ENCODE measurements at regions not wholly inside any gene's neighbourhood (a gene's known extent, or its start where the extent isn't known, plus 50 kb on each side); places are given as distances from the start of the nearest gene placed in this dataset.

DNA sequence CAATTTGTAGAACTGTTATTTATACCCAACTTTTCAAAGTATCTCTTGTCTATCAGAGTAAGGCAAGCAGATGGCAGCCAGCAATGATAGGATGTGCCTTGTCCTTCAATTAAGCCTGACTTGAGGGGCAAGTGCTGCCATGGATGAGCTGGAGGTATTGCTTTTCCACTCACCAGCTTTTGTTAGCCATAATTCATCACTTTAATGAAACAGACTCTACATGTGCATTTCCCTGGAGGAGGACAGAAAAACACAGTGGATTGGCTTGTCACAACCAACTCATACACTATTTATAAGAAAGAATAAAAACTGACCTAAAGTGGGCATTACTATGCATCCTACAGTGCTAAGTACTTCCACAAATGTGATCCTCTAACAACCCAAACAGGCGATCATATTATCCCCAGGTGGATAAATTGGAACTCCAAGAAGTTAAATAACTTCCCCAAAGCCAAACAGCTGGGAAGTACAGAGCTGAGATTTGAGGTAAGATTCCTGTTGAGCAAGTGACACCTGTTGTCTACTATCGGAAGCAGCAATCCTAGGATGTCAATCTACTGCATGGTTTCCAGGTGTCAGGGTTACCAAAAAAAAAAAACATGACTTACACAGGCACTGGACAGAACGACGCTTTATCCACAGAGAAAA, 73.9 kb upstream of the NRSN1 start:
- no peak overlapping the region for H3K4me2 ChIP-seq (ENCODE audit: low read length)
- H3K79me2 ChIP-seq (replicated peaks; ENCODE audit: insufficient read depth, low read length) = no peaks in the 10 kb centered on the region
- no peak overlapping the region for H3K9ac ChIP-seq (ENCODE audit: low read length)
- no peak overlapping the region for H2AFZ ChIP-seq (ENCODE audit: low read depth, low read length)
- no peaks in the 10 kb centered on the region for H3K9me2 ChIP-seq (ENCODE audit: insufficient read depth, low read length)
- peak overlapping the region; percentile 50 for H3K27ac ChIP-seq (ENCODE audit: low read length)
- no peaks in the 10 kb centered on the region for H3K36me3 ChIP-seq (ENCODE audit: insufficient read depth, low read length)
- TF ChIP-seq, protein P1, sequence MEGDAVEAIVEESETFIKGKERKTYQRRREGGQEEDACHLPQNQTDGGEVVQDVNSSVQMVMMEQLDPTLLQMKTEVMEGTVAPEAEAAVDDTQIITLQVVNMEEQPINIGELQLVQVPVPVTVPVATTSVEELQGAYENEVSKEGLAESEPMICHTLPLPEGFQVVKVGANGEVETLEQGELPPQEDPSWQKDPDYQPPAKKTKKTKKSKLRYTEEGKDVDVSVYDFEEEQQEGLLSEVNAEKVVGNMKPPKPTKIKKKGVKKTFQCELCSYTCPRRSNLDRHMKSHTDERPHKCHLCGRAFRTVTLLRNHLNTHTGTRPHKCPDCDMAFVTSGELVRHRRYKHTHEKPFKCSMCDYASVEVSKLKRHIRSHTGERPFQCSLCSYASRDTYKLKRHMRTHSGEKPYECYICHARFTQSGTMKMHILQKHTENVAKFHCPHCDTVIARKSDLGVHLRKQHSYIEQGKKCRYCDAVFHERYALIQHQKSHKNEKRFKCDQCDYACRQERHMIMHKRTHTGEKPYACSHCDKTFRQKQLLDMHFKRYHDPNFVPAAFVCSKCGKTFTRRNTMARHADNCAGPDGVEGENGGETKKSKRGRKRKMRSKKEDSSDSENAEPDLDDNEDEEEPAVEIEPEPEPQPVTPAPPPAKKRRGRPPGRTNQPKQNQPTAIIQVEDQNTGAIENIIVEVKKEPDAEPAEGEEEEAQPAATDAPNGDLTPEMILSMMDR (IDR thresholded peaks at IDR 0.05; ENCODE audit: poor library complexity, severe bottlenecking) = no peak
- TF ChIP-seq EZH2 (IDR thresholded peaks at IDR 0.05; ENCODE audit: borderline replicate concordance, insufficient read depth, low read length, poor library complexity, severe bottlenecking) (no peak), MXI1 (conservative IDR thresholded peaks at IDR 0.05; ENCODE audit: poor library complexity, severe bottlenecking) (no peak), POLR2AphosphoS5 (IDR thresholded peaks at IDR 0.05) (no peak), TAF1 (IDR thresholded peaks at IDR 0.05; ENCODE audit: low read depth) (no peak), SMC3 (conservative IDR thresholded peaks at IDR 0.05; ENCODE audit: poor library complexity) (no peak), RAD21 (conservative IDR thresholded peaks at IDR 0.05) (no peak), EP300 (conservative IDR thresholded peaks at IDR 0.05; ENCODE audit: poor library complexity, severe bottlenecking) (no peak)
- TF ChIP-seq, protein P2, sequence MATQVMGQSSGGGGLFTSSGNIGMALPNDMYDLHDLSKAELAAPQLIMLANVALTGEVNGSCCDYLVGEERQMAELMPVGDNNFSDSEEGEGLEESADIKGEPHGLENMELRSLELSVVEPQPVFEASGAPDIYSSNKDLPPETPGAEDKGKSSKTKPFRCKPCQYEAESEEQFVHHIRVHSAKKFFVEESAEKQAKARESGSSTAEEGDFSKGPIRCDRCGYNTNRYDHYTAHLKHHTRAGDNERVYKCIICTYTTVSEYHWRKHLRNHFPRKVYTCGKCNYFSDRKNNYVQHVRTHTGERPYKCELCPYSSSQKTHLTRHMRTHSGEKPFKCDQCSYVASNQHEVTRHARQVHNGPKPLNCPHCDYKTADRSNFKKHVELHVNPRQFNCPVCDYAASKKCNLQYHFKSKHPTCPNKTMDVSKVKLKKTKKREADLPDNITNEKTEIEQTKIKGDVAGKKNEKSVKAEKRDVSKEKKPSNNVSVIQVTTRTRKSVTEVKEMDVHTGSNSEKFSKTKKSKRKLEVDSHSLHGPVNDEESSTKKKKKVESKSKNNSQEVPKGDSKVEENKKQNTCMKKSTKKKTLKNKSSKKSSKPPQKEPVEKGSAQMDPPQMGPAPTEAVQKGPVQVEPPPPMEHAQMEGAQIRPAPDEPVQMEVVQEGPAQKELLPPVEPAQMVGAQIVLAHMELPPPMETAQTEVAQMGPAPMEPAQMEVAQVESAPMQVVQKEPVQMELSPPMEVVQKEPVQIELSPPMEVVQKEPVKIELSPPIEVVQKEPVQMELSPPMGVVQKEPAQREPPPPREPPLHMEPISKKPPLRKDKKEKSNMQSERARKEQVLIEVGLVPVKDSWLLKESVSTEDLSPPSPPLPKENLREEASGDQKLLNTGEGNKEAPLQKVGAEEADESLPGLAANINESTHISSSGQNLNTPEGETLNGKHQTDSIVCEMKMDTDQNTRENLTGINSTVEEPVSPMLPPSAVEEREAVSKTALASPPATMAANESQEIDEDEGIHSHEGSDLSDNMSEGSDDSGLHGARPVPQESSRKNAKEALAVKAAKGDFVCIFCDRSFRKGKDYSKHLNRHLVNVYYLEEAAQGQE (IDR thresholded peaks at IDR 0.05; ENCODE audit: borderline replicate concordance) = no peak
- H3K27me3 ChIP-seq (ENCODE audit: insufficient read depth, low read depth, low read length) = no peaks in the 10 kb centered on the region
- H3K4me3 ChIP-seq (ENCODE audit: low read length) = no peak overlapping the region
- H4K20me1 ChIP-seq (ENCODE audit: insufficient read depth) = no peaks in the 10 kb centered on the region
- H3K9me3 ChIP-seq (ENCODE audit: low read length) = no peaks in the 10 kb centered on the region
- H3F3A ChIP-seq (ENCODE audit: insufficient read depth, low read length, poor library complexity, severe bottlenecking) = no peaks in the 10 kb centered on the region

DNA sequence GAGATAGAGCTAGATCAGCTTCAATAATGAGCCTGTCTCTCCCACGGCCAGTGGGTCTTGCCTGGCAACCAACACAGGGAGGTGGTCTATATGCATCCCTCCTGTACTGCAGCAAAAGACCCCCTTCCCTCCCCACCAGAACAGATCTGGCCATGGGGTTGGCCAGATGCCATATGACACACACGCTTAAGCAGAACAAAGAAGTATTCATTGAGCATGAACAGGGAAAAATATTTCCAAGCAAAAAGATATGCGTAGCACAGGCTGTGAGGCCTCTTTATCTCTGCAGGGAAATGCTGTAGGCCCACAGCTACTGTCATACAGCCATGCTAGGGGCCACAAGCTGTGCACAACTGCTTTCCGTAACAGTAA, 73.4 kb upstream of the NRSN1 start:
- Histone ChIP-seq H3K27ac (ENCODE audit: low read length) (peak overlapping the region; percentile 50), H3F3A (ENCODE audit: insufficient read depth, low read length, poor library complexity, severe bottlenecking) (no peaks in the 10 kb centered on the region), H3K36me3 (ENCODE audit: insufficient read depth, low read length) (no peaks in the 10 kb centered on the region), H3K4me2 (ENCODE audit: low read length) (no peak overlapping the region), H2AFZ (ENCODE audit: low read depth, low read length) (no peak overlapping the region), H3K79me2 (replicated peaks; ENCODE audit: insufficient read depth, low read length) (no peaks in the 10 kb centered on the region), H3K4me3 (ENCODE audit: low read length) (no peak overlapping the region), H3K9ac (ENCODE audit: low read length) (no peak overlapping the region), H3K27me3 (ENCODE audit: insufficient read depth, low read depth, low read length) (no peaks in the 10 kb centered on the region), H4K20me1 (ENCODE audit: insufficient read depth) (no peaks in the 10 kb centered on the region), H3K9me2 (ENCODE audit: insufficient read depth, low read length) (no peaks in the 10 kb centered on the region), H3K9me3 (ENCODE audit: low read length) (no peaks in the 10 kb centered on the region)
- TF ChIP-seq EZH2 (IDR thresholded peaks at IDR 0.05; ENCODE audit: borderline replicate concordance, insufficient read depth, low read length, poor library complexity, severe bottlenecking) = no peak

Data from neural cell (in vitro differentiated cells).